Liver (tissue), 3 donors: ENCODE measurements at regions not wholly inside any gene's neighbourhood (a gene's known extent, or its start where the extent isn't known, plus 50 kb on each side); places are given as distances from the start of the nearest gene placed in this dataset.

Experiments used
- EGR1 ChIP-seq, 2 donors: IDR thresholded peaks; 2 replicates each; pipeline ENCODE4 v1.6.1; 2016 to 2018; ENCODE audit warnings: antibody characterized with exemption in 2 of 2, low read depth in 2 of 2
- FOXA2 ChIP-seq: IDR thresholded peaks from 2 replicates; pipeline ENCODE4 v1.6.1; 2016; ENCODE audit warnings: antibody characterized with exemption
- GABPA ChIP-seq, 2 donors: IDR thresholded peaks in 1 of 2; conservative IDR thresholded peaks in 1 of 2; 2 replicates each; pipeline ENCODE4 v1.6.1; 2016; ENCODE audit warnings: antibody characterized with exemption in 2 of 2, mild to moderate bottlenecking in 1 of 2, moderate library complexity in 1 of 2
- HNF4G ChIP-seq: IDR thresholded peaks from 2 replicates; pipeline ENCODE4 v1.6.1; 2016; ENCODE audit warnings: antibody characterized with exemption
- MAX ChIP-seq: IDR thresholded peaks from 2 replicates; pipeline ENCODE4 v1.6.1; 2016; ENCODE audit warnings: antibody characterized with exemption
- NR2F2 ChIP-seq: IDR thresholded peaks from 2 replicates; pipeline ENCODE4 v1.6.1; 2016; ENCODE audit warnings: antibody characterized with exemption
- RAD21 ChIP-seq, 2 donors: IDR thresholded peaks; 2 replicates each; pipeline ENCODE4 v1.6.1; 2016; ENCODE audit warnings: antibody characterized with exemption in 2 of 2, mild to moderate bottlenecking in 2 of 2
- SP1 ChIP-seq: IDR thresholded peaks from 2 replicates; pipeline ENCODE4 v1.6.1; 2018; ENCODE audit warnings: antibody characterized with exemption, mild to moderate bottlenecking
- YY1 ChIP-seq: IDR thresholded peaks from 2 replicates; pipeline ENCODE4 v1.6.1; 2016; ENCODE audit warnings: antibody characterized with exemption, mild to moderate bottlenecking
- TF ChIP-seq, protein P1 (sequence below): fragments of 150-350 bp; IDR thresholded peaks from 2 replicates; pipeline ENCODE4 v1.5.1; 2017; ENCODE audit warnings: improper control_type of control experiment, low read depth, low read length; ENCODE audit not compliant: missing input control
- TF ChIP-seq, protein P2 (sequence below): IDR thresholded peaks from 2 replicates; pipeline ENCODE4 v1.6.1; 2016; ENCODE audit warnings: antibody characterized with exemption
- TF ChIP-seq, protein P3 (sequence below): IDR thresholded peaks from 2 replicates; pipeline ENCODE4 v1.6.1; 2016; ENCODE audit warnings: antibody characterized with exemption, mild to moderate bottlenecking
- donor health status: healthy.
- donor health status: healthy.

GRCh38 chr1:58887059-58887458 is 103.2 kb upstream of the JUN start:
- TF ChIP-seq, protein P1, sequence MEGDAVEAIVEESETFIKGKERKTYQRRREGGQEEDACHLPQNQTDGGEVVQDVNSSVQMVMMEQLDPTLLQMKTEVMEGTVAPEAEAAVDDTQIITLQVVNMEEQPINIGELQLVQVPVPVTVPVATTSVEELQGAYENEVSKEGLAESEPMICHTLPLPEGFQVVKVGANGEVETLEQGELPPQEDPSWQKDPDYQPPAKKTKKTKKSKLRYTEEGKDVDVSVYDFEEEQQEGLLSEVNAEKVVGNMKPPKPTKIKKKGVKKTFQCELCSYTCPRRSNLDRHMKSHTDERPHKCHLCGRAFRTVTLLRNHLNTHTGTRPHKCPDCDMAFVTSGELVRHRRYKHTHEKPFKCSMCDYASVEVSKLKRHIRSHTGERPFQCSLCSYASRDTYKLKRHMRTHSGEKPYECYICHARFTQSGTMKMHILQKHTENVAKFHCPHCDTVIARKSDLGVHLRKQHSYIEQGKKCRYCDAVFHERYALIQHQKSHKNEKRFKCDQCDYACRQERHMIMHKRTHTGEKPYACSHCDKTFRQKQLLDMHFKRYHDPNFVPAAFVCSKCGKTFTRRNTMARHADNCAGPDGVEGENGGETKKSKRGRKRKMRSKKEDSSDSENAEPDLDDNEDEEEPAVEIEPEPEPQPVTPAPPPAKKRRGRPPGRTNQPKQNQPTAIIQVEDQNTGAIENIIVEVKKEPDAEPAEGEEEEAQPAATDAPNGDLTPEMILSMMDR = no peak
- TF ChIP-seq, protein P2, sequence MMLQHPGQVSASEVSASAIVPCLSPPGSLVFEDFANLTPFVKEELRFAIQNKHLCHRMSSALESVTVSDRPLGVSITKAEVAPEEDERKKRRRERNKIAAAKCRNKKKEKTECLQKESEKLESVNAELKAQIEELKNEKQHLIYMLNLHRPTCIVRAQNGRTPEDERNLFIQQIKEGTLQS = no peak
- TF ChIP-seq HNF4G (no peak), YY1 (no peak), MAX (no peak), EGR1 (IDR thresholded peaks at IDR 0.05; ENCODE audit: low read depth in 2 of 2) (no peak), NR2F2 (no peak), GABPA (IDR thresholded peaks at IDR 0.05 in 1 of 2, conservative IDR thresholded peaks at IDR 0.05 in 1 of 2) (no peak), FOXA2 (no peak), SP1 (no peak), RAD21 (IDR thresholded peaks at IDR 0.05) (no peak)
- TF ChIP-seq, protein P3, sequence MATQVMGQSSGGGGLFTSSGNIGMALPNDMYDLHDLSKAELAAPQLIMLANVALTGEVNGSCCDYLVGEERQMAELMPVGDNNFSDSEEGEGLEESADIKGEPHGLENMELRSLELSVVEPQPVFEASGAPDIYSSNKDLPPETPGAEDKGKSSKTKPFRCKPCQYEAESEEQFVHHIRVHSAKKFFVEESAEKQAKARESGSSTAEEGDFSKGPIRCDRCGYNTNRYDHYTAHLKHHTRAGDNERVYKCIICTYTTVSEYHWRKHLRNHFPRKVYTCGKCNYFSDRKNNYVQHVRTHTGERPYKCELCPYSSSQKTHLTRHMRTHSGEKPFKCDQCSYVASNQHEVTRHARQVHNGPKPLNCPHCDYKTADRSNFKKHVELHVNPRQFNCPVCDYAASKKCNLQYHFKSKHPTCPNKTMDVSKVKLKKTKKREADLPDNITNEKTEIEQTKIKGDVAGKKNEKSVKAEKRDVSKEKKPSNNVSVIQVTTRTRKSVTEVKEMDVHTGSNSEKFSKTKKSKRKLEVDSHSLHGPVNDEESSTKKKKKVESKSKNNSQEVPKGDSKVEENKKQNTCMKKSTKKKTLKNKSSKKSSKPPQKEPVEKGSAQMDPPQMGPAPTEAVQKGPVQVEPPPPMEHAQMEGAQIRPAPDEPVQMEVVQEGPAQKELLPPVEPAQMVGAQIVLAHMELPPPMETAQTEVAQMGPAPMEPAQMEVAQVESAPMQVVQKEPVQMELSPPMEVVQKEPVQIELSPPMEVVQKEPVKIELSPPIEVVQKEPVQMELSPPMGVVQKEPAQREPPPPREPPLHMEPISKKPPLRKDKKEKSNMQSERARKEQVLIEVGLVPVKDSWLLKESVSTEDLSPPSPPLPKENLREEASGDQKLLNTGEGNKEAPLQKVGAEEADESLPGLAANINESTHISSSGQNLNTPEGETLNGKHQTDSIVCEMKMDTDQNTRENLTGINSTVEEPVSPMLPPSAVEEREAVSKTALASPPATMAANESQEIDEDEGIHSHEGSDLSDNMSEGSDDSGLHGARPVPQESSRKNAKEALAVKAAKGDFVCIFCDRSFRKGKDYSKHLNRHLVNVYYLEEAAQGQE = no peak
